Colonic mucosa (tissue), 4 donors: ENCODE measurements at regions not wholly inside any gene's neighbourhood (a gene's known extent, or its start where the extent isn't known, plus 50 kb on each side); places are given as distances from the start of the nearest gene placed in this dataset.
"Not testable (repeated sequence)": the region's sequence is repeated elsewhere in the genome, so short reads cannot be mapped to it uniquely, and the experiment has no call there.

Experiments used
- DNase-seq: peaks from one replicate; pipeline ENCODE4 v3.0.0-alpha.2; 2020
- H3K27ac ChIP-seq: fragments of 200-600 bp; one replicate; pipeline ENCODE4 v1.8.0; 2021
- H3K27me3 ChIP-seq: fragments of 200-600 bp; one replicate; pipeline ENCODE4 v1.8.0; 2021
- H3K36me3 ChIP-seq: fragments of 200-600 bp; one replicate; pipeline ENCODE4 v1.8.0; 2021
- H3K4me1 ChIP-seq: fragments of 200-600 bp; one replicate; pipeline ENCODE4 v1.8.0; 2021; ENCODE audit warnings: mild to moderate bottlenecking
- H3K4me3 ChIP-seq: fragments of 200-600 bp; one replicate; pipeline ENCODE4 v1.8.0; 2021
- H3K9ac ChIP-seq, 2 donors: one replicate each; pipeline ENCODE4 v1.7.0; 2013; ENCODE audit warnings: control low read depth in 2 of 2, low read depth in 2 of 2, low read length in 2 of 2
- H3K9me3 ChIP-seq: fragments of 200-600 bp; one replicate; pipeline ENCODE4 v1.8.0; 2021
- intact Hi-C: fragments of 100-400 bp; cut with DNase I; formaldehyde crosslinking; loops from one replicate; pipeline ENCODE4 v1.14.1; 2022
- TF ChIP-seq, protein P1 (sequence below): fragments of 200-600 bp; IDR thresholded peaks from one replicate; pipeline ENCODE4 v1.8.0; 2022; ENCODE audit warnings: antibody characterized with exemption, mild to moderate bottlenecking
- donor health status: healthy.
- donor health status: DM: no; HTN: no; CAD: no.
- donor health status: DM: no; HTN: no; CAD: no.

DNA sequence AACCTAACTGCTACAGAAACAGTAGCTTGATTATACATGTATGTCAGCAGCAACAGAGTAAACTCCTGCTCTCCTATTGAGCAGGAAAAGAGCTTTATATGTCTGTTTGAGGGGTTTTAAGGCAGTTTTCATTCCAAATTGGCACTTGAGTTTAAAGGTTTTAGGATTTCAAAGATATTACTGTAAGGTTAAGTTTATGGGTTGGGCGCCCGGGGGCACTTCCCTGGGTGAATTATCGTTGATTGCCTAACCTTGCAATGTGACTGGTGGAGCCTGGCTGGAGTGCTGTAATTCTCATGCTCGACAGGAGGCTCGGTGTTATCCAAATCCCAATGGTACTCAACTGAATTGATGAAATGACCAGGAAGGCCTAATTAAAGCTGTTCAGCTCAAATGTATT, 1586.1 kb downstream of the OLFM4 start:
- Histone ChIP-seq H3K4me1 (no peaks in the 10 kb centered on the region), H3K4me3 (no peak overlapping the region), H3K9ac (no peak overlapping the region), H3K9me3 (no peaks in the 10 kb centered on the region), H3K36me3 (no peaks in the 10 kb centered on the region), H3K27me3 (no peaks in the 10 kb centered on the region), H3K27ac (no peak overlapping the region)
- TF ChIP-seq, protein P1, sequence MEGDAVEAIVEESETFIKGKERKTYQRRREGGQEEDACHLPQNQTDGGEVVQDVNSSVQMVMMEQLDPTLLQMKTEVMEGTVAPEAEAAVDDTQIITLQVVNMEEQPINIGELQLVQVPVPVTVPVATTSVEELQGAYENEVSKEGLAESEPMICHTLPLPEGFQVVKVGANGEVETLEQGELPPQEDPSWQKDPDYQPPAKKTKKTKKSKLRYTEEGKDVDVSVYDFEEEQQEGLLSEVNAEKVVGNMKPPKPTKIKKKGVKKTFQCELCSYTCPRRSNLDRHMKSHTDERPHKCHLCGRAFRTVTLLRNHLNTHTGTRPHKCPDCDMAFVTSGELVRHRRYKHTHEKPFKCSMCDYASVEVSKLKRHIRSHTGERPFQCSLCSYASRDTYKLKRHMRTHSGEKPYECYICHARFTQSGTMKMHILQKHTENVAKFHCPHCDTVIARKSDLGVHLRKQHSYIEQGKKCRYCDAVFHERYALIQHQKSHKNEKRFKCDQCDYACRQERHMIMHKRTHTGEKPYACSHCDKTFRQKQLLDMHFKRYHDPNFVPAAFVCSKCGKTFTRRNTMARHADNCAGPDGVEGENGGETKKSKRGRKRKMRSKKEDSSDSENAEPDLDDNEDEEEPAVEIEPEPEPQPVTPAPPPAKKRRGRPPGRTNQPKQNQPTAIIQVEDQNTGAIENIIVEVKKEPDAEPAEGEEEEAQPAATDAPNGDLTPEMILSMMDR = no peak
- no peak for DNase-seq
- intact Hi-C loops = no loop called here

DNA sequence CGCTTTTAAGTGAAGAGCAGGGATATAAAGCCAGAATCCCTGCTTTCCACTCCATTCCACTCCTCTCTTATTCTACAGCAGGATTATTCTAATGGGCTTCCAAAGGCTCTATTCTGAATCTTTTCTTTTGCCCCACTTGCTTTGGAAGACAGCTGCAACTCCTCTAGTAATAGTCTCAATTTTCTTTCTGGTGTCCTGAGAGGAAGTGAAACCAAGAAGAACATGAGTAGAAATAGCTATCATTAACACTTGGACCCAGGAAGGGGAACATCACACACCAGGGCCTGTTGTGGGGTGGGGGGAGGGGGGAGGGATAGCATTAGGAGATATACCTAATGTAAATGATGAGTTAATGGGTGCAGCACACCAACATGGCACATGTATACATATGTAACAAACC, 1597.9 kb downstream of the OLFM4 start:
- H3K4me3 ChIP-seq, H3K9ac ChIP-seq, H3K9me3 ChIP-seq, DNase-seq, H3K36me3 ChIP-seq, H3K27ac ChIP-seq, intact Hi-C loops, H3K27me3 ChIP-seq, H3K4me1 ChIP-seq: not testable (repeated sequence)

DNA sequence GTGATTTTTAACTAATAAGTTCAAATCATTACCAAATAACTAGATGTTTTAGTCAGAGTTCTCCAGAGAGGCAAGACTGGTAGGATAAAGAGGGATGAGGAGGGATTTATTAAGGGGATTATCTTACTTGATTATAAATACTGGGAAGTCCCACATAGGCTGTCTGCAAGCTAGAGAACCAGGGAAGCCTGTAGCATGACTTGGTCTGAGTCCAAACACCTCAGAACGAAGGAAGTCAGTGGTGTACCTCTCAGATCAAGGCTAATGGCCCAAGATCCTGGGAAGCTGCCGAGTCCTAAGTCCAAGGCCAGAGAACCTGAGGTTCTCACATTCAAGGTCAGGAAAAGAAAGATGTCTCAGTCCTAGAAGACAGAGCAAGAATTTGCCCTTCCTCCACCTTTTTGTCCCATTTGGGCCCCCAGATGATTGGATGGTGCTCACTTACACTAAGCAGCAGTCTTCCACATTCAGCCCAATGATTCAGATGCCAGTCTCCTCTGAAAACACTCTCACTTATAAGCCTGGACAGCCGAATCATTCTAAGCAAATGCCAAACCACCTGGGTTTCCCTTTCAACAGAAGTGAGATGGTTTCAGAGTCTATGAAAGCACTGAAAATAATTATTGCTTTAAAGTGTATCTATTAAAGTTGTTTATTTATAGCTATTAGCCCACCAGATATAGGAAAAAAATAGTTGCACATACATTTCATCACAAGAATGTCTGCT, 1599.2 kb downstream of the OLFM4 start:
- no peaks in the 10 kb centered on the region for H3K36me3 ChIP-seq
- H3K4me3 ChIP-seq = no peak overlapping the region
- H3K27me3 ChIP-seq = no peaks in the 10 kb centered on the region
- H3K9ac ChIP-seq = no peak overlapping the region
- intact Hi-C loops = no loop called here
- TF ChIP-seq, protein P1 = no peak
- no peaks in the 10 kb centered on the region for H3K9me3 ChIP-seq
- no peak overlapping the region for H3K27ac ChIP-seq
- DNase-seq = no peak
- H3K4me1 ChIP-seq = no peaks in the 10 kb centered on the region

DNA sequence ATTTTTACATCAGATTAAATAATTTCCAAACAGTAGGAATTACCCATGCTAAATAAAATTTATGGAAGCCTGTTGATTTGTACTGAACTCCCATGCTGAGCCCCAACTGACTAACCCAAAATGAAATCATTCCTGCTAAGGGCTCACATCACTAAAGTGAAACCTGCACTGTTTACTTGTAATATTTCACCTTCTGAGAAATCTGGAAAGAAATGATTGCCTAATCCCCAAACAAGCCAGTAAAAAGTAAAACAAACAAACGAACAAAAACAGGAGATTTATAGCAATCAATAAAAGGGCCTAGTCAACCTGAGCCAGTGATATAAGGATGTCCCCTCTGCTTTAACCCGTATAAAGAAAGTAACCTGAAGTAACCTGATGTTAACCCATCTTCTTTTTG, 1599.8 kb downstream of the OLFM4 start:
- no peak for DNase-seq
- intact Hi-C loops = no loop called here
- Histone ChIP-seq H3K27ac (no peak overlapping the region), H3K27me3 (no peaks in the 10 kb centered on the region), H3K9ac (no peak overlapping the region), H3K36me3 (no peaks in the 10 kb centered on the region), H3K9me3 (no peaks in the 10 kb centered on the region), H3K4me3 (no peak overlapping the region), H3K4me1 (no peaks in the 10 kb centered on the region)
- TF ChIP-seq, protein P1 = no peak

DNA sequence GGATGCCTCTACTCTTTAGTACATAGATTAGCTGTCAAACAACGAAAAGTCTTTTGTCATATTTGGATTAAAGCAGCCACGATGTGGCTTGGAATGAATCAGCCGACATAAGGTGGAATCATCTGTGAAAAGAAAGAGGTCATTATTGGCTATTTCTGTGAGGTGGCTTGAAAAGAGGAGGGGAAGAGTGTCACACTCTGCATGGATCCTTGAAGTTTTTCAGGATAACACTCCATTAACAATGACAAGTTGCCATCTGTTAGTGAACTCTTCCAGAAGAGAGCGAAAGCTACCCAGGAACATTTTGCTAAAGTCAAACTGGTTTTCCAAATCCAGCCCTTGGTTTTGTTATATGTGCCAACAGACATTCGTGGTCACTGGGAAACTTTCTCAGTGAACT, 1604.8 kb downstream of the OLFM4 start:
- Histone ChIP-seq H3K4me3 (no peak overlapping the region), H3K27ac (no peak overlapping the region), H3K4me1 (no peaks in the 10 kb centered on the region), H3K36me3 (no peaks in the 10 kb centered on the region), H3K9ac (no peak overlapping the region), H3K9me3 (no peaks in the 10 kb centered on the region), H3K27me3 (no peaks in the 10 kb centered on the region)
- TF ChIP-seq, protein P1 = no peak
- no peak for DNase-seq
- intact Hi-C loops = no loop called here

DNA sequence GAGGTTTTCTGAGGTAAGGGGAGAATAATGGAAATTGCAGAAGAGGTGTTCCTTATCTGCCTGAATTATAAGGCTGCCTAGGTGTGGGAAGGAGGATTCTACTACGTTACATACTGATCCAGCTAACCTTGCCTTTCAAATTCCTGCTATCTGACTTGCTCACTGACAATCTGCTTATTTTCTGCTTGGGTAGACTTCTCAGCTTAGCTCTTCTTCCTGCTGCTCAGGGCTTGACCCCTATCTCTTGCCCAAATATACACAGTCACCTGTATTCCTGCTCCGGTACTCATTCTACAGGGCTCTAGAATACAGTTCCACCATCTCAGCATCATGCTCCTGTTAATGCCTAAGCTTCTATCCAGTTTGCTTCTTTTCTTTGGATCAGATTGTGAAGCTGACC, 1607.6 kb downstream of the OLFM4 start:
- Histone ChIP-seq H3K4me3 (no peak overlapping the region), H3K27ac (no peak overlapping the region), H3K9me3 (no peaks in the 10 kb centered on the region), H3K27me3 (no peaks in the 10 kb centered on the region), H3K9ac (no peak overlapping the region), H3K4me1 (no peaks in the 10 kb centered on the region), H3K36me3 (no peaks in the 10 kb centered on the region)
- TF ChIP-seq, protein P1 = no peak
- DNase-seq = no peak
- intact Hi-C loops = no loop called here
